GOT3 (cell line): ENCODE measurements at regions not wholly inside any gene's neighbourhood (a gene's known extent, or its start where the extent isn't known, plus 50 kb on each side); places are given as distances from the start of the nearest gene placed in this dataset.
"Not testable (repeated sequence)": the region's sequence is repeated elsewhere in the genome, so short reads cannot be mapped to it uniquely, and the experiment has no call there.

Experiments used
- DNase-seq: peaks from one replicate; lab custom pipeline; 2025; ENCODE audit warnings: mixed read lengths; lab: John Stamatoyannopoulos, UW

DNA sequence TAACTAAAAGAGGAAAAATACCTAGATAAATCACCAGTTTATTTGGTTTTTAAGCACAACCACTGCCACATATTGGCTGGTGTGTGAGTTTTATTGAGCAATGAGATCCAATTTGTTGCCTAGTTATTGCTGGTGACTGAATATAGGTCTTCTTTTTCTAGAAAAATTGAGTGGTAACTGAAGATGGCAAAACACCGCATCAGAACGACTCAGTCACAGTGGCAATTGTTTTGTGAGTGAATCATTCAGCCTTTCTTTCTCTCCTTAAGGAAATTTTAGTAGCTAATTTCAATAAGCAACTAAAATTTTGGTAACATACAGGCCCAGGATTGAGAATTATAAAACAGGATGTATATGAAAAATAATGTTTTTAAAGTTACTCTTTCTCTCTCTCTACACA lies 533.0 kb downstream of the KCNA4 start:
- no peak for DNase-seq

DNA sequence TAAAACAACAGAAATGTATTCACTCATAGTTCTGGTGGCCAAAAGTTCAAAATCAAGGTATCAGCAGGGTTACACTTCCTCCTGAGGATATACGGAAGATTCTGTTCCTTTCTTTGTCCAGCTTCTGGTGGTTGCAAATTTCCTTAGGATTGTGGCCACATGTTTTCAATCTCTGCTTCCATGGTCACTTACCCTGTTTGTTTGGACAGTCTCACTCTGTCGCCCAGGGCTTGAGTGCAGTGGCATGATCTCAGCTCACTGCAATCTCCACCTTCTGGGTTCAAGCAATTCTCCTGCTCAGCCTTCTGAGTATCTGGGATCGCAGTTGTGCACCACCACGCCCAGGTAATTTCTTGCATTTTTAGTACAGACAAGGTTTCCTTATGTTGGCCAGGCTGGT lies 534.3 kb downstream of the KCNA4 start:
- DNase-seq: no peak

DNA sequence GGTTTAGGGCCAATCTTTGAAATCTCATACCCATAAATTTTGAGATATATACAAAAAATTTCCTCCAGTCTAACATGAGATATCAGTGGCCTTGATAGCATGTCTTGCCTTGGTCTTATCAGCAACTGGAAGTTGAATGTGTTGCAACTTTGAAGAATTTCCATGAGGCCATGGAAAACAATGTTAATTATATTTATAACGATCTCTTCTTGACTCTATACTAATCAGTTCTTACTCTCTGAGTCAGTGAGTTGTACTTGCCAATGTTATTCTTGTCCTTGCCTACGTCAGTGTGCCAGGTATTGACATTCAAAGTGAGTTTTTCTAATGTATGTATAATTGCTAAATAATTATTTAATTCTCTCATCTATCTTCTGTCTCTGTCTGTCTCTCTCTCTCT lies 535.1 kb downstream of the KCNA4 start:
- no peak for DNase-seq

DNA sequence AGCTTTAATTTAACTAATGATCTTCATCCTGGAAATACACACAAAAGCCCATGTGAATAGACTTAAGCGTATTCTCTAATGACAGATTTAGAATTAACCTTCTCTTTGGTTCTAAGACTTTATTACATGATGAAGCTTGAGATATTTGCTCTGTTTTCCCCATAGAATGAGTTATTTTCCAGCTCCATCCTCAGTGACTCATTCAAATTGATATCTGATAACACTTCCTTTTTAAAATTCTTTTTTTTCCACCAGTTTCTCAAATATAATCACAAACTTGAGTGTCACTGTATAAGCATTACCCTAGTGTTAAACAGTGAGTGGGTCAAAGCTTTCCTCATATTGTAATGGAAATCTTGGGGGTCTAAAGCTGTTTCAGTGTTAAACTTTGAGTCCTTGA lies 535.8 kb downstream of the KCNA4 start:
- no peak for DNase-seq

DNA sequence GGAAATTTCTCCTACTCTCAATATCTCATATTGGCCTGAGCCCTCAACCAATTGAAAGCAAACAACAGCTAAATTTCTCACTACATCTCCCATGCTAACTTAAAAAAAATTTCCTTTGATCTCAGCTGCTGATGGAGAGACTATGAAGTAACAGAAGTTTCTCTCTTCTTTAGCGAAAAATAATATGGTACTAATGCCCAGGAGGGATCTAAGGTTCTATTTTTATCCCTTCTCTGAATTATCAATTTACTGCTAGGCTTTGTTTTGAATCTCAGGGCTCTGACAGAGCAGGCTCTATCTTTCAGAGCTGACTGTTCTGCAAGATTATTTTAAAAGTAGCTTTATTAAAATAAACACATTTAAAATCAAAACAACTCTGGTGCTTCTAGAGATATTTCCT lies 558.6 kb downstream of the KCNA4 start:
- no peak for DNase-seq

DNA sequence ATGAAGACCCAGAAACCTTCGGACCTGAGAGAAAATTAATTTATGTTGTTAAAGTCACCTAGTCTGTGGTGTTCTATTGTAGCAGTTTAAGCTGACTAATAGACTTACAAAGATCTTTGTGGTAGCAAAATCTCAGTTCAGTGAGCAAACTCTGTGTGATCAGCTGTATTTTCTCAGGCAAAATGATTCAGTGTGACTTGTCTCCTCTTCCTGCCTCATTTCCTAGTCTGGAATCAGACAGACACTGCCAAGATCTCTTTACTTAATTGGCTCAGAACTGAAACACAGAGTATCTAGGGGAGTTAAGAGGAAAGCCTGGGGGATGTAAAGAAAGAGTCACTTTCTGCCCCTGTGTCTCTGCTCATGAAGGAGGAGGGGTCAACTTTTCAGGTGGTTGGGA lies 564.7 kb downstream of the KCNA4 start:
- DNase-seq: no peak

DNA sequence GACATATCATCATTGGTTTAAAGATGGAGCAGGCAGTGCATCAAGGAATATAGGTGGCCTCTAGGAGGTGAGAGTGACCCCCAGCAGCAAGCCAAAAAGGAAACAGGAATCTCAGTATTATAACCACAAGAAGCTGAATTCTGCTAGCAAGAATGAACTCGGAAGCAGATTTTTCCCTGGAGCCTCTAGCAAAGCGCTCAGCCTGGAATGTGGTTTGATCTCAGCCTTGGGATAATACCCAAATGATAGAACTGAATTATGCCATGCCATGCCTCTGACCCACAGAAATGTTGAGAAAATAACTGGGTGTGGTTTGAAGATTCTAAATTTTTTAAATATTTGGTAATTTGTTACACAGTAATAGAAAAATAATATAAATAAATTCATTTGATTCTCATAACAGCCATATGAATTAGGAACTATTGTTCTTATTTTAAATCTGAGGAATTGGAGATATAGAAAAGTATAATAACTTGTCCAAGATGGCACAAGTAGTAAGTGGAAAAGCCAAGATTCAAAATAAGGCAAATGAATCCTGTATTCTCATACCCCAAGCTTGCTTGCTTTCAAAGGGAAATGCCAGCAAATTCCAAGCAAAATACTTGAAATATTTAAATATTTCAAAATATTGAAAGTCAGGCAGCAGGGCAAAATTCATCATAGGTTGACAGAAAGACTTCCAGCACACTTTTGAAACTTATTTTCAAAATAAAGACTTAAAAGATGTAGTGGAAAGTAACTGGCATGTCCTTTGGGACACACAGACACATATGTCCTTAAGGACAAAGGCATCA lies 567.4 kb downstream of the KCNA4 start:
- no peak for DNase-seq

DNA sequence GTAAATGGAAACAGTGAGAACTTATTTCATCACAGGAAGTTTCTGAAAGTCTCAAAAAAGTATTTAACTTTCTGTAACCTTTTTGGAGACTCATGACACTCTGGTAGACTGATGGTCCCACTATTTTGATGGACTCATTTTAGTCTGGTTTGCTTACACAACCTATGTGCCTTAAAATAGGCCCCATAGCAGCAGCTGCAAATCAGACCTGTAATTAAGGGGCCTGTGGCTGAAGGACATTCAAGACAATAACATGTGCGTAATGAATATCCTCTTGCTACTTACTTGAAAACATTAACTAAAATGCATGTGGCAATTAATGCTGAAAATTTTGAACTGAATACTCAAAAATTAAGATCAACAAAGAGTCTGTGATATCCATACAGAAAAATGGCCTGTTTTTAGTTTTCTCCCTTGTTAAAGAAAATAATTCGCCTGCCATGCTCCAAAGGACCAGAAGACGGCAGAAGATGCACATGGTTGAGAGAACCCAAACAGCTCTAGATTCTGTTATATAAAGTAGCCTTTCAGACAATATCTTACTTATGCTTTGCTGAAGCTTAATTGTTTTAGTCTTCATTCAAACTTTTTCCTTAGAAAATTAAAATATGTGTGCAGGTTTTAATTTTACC lies 568.5 kb downstream of the KCNA4 start:
- no peak for DNase-seq

DNA sequence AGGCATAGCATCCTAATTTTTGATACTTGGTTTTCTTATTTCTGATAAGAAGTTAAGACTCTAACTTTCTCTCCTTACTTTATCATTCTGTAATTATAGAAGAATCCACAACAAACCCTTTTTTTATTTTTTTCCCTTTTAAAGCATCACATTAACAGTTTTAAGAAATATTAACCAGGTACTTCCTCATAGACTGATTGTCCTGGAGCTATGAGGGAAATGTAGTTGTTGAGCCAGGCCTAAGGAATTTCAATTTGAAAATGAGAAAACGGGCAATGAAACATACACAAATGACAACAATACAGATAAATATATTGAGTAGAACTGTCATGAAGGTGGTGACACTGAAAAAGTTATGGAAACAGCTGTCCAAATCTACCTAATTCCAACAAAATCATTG lies 569.0 kb downstream of the KCNA4 start:
- DNase-seq: no peak

DNA sequence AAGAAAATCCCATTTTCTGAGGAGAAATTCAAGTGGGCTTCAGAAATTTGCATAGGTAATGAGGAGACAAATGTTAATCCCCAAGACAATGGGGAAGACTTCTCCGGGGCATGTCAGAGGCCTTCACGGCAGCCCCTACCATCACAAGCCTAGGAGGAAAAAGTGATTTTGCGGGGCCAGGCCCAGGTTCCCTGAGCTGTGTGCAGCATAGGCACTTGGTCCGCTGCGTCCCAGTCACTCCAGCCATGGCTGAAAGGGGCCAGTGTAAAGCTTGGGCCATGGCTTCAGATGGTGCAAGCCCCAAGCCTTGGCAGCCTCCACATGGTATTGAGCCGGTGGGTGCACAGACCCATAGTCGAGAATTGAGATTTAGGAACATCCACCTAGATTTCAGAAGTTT lies 570.7 kb downstream of the KCNA4 start:
- DNase-seq: no peak

DNA sequence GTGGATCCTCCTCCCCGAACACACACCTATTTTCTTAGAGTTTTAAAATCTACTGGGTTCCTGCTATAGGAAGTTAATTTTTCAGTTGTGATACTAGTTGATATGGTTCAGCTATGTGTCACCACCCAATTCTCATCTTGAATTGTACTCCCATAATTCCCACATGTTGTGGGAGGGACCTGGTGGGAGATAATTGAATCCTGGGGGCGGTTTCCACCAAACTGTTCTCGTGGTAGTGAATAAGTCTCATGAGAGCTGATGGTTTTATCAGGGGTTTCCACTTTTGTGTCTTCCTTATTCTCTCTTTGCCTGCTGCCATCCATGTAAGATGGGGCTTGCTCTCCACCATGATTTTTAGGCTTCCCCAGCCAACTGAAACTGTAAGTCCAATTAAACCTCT lies 571.6 kb downstream of the KCNA4 start:
- DNase-seq: not testable (repeated sequence)

DNA sequence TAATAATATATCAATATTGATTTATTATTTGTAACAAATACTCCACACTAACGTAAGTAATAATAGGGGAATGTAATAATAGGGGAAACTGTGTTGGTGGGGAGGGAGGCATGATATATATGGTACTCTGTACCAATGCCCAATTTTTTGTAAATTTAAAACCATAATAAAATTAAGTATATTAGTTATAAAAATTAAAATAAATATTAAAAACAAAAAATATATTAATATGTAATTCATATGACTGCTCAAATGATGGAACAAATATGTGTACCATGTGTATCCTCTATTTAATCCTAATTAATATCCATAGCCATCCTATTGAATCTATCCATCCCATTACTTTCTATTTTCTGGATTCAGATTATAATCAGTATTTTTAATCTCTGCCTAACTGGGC lies 578.0 kb downstream of the KCNA4 start:
- DNase-seq: no peak

DNA sequence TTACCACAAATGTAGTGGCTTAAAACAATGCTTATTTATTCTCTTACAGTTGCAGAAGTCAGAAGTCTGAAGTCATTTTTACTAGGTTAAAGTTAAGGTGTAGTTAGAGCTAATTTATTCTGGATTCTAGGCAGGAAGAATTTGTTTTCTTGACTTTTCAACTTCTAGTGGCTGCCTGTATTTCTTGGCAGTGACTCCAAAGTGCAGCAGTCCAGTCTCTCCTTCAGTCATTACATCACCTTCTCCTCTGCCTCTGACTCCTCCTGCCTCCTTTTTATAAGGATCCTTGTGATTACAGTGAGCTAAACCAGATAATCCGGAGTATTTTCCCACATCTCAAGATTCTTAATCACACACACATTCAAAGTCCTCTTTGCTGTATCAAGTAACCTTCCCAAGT lies 581.4 kb downstream of the KCNA4 start:
- no peak for DNase-seq

DNA sequence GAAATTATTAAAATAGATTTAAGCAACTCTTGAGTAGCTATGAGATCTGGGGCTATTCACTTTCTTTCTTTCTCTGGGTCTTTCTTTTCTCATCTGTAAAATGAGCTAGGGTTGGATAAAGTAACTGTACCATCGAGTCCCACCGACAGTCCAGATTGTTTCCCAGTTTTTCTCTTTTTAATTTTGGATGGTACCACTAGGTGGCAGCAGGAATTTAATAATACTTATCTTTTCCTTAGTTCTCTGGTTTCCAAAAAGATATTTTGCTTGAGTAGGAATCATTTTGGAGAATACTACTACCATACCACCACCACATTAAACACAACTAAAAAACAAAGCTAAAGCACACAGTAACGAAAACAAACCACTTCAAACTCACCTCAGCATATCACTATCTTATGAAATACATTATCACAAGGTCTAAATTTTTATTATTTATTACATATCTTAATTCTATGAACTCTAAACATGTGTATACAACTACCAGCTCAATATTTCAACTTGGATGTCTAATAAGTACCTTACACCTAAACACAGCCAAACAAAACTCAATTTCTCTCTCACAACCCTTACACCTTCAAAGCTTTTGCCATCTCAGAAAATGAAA lies 584.0 kb downstream of the KCNA4 start:
- DNase-seq: no peak

DNA sequence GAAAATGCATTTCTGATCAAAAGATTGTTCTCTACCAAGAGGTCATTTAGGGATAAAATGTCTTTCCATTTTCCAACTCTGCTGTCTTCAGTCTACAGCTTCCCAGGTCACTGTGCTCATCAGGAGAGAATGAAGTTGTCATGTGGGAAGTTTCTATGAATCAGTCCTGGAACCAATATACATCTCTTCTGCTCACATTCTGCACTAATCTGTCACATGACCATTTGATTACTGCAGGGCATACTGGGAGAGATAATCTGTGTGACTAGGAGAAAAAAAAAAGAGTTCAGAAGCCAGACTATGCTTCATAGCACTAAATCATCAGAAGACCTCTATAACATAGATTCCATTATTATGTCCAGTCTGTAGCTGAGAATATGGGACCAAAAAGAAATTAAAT lies 611.5 kb downstream of the KCNA4 start:
- DNase-seq: no peak

DNA sequence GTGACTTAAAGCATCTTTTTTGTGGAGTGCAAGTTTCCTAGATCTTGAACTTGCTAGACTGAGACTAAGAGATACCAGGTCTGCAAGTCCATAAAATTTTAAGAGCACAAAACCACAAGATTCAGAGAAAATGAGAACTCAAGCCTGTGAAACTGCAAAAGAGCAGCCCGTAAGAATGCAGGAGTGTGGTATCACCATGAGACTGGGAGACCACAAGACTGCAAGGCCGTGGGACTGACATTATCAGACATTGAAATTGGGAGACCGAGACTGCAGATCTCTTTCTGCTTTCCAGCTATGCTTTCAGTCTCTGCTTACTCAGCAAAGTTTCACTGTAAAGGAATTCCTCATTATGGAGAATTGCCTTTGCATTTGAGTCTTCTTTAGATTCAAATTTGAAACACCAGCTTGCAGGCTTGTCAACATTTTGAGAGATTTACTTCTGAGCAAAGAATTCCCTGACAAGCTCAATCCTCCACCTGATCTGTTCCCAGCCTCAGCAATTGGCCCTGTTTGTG lies 621.2 kb downstream of the KCNA4 start:
- no peak for DNase-seq

DNA sequence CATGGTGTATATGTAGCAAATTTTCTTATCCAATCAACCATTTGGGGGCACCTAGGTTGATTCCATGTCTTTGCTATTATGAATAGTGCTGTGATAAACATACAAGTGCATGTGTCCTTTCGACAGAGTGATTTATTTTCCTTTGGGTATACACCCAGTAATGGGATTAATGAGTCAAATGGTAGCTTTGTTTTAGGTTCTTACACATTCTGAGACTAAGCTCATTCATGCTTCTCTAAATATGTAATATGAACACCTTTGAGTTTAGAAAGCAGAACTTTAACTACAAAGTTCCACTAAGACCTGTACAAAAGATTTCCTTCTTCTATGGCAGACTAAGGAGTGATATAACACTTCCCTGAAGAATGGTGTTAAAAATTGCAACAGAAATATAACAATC lies 627.0 kb downstream of the KCNA4 start:
- DNase-seq: no peak

DNA sequence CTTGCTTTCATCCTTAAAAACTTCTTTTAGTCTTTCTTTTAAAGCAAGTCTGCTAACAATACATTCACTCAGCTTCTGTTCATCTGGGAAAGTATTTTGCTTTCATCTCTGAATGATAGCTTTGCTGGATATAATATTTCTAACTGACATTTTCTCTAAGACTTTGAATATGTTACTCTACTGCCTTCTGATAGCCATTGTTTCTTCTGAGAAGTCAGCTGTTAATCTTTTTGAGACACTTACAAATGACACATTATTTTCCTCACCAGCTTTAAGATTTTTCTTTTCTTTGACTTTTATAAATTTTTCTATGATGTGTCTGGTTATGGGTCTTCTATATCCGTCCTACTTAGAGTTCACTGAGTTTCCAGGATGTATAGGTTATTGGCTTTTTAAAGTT lies 643.1 kb downstream of the KCNA4 start:
- no peak for DNase-seq

DNA sequence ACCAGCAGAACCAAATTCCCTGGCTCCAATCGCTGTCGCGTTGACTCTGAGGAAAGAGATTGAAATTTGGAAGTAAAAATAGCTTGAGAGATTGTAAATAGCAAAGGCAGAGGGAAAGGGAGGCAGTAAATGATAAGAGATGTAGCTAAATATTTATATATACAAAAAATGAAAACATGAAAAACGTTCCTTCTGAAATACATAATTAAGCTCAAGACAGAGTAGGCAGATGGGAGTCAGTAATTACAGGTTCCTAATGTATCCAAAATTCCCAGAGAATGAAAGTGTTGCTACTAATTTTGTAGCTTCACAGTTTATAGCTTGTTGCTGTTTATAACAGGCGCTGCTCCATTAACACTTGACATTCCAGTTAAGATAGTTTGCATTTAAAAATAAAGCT lies 648.7 kb downstream of the KCNA4 start:
- no peak for DNase-seq

DNA sequence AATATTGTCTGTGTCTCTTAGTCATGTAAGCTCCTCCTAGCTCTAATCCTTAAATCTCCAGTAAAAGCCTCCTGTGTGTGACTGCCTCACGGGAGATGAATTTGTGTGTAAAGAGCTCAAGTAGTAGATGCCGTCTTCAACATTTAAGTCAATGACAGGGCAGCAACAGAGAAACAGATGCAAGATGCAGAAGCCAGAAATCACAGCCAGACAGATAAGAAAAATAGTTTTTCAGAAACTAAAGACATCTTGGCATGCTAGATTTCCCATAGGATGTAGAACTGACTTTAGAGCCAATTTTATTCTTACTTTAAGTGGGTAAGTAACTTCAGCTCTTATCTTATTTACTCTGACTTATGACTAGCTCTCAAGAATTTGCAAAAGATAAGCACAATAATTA lies 652.8 kb downstream of the KCNA4 start:
- no peak for DNase-seq

DNA sequence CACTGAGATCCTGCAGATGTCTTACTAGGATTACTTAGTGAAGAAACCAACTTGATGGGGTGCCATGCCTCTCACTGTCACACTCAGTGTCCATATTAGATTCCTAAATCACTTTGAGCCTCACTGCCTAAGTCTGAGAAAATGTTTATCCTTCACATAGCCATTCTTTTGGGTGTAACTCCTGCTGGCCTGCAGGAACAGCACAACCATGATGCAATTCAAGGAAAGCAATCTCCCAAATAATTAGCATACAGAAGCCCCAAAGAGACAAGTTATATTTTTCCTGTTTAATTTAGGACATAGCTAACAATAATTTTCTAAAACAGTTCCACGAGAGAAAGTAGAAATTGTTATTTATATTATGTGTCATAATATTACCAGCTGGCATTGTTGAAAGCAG lies 655.5 kb downstream of the KCNA4 start:
- no peak for DNase-seq

DNA sequence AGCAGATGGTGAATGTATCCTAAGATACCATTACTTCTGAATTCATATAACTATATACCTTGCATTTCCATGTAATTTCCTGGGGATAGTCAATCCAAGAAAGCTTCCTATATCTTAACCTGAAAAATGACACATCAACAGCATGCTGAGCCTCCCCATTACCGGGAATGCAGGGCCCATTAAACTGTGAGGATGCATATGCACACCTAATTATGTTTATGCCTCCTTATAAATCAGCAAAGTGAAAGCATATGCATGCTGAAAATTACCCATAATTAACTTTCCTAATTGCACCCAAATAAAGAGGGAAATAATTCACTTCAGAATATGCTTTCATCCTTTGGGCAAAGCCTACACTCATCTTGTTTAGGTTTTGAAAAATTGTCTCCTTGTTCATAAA lies 663.0 kb downstream of the KCNA4 start:
- DNase-seq: no peak

DNA sequence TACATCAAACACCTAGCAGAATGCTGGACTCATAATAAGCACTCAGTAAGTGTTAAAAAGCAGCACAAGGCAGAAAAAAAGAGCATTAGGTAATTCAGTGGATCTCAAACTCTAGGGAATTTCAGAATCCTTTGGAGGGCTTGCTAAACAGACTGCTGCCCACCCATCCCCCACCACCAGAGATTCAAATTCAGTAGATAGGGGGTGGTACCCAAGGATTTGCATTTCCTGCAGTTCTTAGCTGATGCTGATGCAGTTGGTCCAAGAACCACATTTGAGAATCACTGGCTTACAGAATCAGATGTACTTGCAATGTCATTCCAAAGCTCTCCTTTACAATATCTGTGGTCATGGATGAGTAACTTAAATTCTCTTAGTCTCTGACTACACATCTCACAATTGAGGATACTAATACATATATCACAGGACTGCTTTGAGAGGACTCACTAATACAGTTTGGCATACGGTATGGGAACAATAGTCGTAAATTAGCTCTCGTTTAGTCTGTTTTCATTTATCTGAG lies 664.5 kb downstream of the KCNA4 start:
- DNase-seq: no peak
